ENCODE measurements at regions not wholly inside any gene's neighbourhood (a gene's known extent, or its start where the extent isn't known, plus 50 kb on each side); places are given as distances from the start of the nearest gene placed in this dataset.

DNA sequence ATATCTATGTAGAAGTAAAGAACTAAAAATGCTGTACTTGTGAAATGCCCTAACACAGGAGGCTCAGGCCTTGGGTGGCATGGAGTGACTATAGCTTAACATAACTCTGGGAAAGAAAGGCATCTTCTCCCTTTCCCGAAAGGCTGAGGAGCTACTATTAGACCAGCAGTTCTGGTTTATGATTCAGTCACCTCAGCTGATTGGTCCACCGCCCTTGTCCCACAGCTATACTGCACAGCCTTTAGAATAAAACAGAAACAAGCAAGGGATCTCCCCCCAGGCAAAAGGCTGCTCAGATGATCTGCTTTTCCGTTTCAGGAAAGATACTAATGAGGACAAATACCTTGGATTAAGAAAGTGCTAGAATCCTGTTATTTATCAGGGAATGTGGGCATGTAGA lies 171.3 kb downstream of the SNCA start:
- no peak for FAIRE-seq
- DNase-seq (ENCODE audit: extremely low spot score, insufficient read length, low read depth), result no peak

DNA sequence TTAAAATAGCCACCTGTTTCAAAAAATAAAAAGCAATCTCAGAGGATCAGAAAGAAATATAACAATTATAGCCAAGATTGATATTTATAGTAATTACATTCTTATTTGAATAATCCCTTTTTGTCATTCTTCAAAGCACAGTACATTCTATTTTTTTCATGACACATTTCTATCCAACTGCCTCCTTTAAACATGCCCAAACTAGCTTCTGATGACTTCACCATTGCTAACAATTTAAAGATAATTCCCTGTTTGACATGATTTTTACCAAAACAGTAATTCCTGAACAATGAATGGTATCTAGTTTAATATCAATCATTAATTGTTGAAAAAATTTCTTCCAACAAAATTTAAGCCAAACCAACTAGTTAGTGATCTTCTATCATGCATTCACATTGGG lies 172.4 kb downstream of the SNCA start:
- DNase-seq (ENCODE audit: extremely low spot score, insufficient read length, low read depth) (no peak), FAIRE-seq (no peak)

DNA sequence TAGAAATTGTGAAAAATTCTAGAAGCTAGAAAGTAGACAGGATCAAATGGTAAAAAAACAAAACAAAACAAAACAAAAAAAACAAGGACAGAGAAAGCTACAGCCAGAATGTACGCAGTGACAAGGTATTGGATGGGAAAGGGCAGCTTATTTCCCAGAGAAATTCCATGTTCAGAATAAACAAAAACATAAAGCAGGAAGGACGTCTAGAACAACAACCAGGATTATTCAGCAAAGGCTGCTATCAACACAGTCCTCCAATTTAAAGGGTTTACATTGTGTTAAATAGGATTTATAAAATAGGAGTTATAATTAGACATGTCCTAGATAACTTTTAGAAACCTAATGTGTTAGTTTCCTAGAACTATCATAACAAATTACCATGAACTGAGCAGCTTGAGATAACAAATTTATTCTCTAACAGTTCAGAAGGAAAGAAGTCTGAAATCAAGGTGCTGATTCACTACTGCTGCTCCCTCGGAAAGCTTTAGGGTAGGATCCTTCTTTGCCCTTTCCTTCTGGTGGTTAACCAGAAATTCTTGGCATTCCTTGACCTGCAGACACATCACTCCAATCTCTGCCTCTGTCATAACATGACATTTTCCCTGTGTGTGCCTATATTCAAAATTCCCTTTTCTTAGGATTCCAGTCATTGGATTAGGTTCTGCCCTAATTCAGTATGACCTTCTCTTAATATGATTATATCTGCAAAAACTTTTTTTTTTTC lies 175.6 kb downstream of the SNCA start:
- DNase-seq (ENCODE audit: extremely low spot score, insufficient read length, low read depth) (no peak), FAIRE-seq (no peak)

DNA sequence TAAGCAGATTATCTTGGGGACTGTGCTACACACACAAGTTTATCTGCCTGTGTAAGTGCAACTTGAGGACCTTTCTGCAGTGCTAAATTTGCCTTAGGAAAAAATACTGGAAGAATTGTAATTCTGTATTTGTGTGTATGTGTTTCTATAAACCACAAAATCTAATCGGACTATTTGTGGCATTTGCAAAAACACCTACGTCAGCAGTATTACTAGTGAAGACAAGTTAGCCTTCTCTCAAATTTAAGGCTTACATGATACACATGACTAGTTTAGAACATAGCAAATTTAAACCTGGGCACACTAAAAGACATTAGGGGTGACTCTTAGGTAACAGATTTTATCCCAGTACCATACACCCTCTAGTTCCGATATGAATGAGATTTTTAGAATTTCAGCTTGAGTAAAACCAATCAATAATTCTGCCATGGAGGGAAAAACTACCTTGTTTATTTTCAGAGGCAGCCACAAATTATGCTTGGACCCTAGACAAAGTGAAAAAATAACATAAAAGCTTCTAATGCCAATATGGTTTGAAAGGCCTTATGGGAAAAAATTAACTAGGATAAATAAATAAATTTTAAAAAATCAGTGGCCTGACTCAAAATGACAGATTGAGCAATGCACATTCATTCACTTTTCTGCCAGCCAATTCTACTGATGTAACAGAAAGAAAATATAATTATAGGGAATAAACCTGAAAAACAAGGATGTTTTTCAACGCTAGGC lies 176.4 kb downstream of the SNCA start:
- FAIRE-seq, result no peak
- no peak for DNase-seq (ENCODE audit: extremely low spot score, insufficient read length, low read depth)

DNA sequence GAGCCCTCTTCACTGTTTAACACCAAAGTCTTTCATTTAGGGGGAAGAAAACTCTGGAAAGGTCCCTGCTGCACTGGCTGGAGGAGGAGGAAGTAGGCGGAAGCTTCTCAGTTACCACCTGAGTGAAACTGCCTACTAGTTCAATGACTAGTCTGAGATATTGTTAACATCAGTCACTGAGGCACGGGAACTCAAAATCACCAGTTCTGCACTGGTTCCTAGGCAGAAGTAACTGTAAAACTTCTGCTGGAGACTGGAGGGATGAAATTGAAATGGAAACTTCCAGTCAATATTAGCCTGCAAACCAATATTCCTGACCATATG lies 178.3 kb downstream of the SNCA start:
- DNase-seq (ENCODE audit: extremely low spot score, insufficient read length, low read depth) (no peak), FAIRE-seq (no peak)

DNA sequence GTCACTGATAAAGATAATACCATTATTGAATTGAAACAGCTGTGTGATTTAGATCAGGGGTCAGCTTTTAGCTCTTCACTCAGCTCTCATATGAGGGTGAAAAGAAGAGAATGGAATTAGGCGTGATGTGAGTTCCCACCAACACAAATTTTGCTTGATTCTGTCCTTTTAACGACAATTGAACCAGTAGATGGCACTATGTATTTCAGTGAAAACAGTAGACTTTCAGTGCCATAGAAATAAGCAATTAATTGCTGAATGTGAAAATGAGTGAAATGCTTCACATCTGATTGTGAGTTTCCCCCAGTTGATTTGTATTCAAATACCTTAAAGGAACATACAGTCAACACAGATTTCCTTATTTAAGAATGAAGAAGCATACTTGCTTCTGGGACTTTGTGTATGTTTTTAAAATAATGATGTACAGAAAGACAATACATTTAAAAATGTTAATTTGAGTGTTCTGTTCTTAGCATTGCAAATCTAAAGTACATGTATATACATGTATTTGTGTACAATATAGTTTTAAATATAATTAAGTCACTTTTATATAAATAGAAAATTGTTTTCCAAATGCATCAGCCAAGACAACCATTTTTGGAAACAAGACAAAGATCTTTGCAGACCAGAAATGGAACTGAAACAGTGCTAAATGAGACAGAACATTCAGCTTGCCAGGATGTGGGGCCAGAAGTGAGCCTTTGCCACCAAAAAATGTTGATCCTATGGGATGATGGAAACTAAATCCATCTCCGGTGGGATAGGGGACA lies 178.8 kb downstream of the SNCA start:
- DNase-seq (ENCODE audit: extremely low spot score, insufficient read length, low read depth), result no peak
- FAIRE-seq, result peak; percentile 58

DNA sequence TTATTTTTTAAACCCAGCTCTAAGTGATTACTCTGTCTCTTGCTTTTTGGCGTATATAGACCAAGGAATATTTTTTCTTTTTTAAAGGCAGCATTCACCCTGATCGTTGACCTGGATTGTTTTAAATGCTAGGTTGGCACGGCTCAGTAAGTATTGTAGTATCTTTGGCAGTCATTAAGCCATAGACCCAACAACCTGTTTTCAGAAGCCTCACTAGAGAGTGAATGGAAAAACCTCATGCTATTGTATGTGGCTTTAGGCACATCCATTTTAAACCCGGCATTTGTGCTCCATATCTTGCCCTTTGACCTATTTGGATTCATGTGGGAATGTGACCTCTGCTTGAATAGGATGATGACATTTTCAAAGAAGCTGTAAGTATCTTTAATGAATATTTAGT lies 183.9 kb downstream of the SNCA start:
- no peak for FAIRE-seq

DNA sequence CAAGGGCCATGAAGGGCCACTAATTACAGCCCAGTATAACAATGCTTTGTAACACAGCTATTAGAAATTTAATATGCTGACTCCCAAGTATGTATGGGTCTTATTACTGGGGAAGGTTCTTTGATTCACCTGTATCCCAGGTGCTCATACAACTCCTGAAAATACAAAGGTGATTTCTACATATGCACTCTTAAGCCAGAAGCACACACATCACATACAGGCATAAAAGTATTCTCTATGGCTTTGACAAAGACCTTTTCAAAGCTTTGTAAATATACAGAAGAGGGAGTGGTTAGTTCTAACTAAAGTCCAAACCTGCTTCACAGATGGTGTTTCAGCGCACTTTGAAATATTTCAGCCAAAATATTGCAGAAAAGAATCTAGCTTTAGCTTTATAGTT lies 191.5 kb downstream of the SNCA start:
- no peak for DNase-seq (ENCODE audit: extremely low spot score, insufficient read length, low read depth)
- no peak for FAIRE-seq

More for the DNA sequence above, 183.9 kb downstream of the SNCA start:
- no peak for DNase-seq (ENCODE audit: extremely low spot score, insufficient read length, low read depth)

DNA sequence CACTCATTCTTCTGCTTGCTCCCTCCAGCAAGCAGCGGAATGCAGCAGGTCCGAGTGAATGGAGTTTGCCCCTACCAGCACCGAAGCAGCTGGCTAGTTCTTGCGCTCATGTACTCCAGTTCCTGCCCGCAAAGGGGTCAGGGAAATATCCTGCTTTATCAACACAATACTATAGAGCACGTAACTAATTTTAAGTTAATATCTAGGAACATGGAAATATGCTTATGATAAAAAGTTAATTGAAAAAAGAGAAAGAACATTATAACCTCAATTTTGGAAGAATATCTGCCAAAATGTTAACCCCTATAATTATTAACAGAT lies 195.6 kb downstream of the SNCA start:
- FAIRE-seq, result no peak
- no peak for DNase-seq (ENCODE audit: extremely low spot score, insufficient read length, low read depth)

DNA sequence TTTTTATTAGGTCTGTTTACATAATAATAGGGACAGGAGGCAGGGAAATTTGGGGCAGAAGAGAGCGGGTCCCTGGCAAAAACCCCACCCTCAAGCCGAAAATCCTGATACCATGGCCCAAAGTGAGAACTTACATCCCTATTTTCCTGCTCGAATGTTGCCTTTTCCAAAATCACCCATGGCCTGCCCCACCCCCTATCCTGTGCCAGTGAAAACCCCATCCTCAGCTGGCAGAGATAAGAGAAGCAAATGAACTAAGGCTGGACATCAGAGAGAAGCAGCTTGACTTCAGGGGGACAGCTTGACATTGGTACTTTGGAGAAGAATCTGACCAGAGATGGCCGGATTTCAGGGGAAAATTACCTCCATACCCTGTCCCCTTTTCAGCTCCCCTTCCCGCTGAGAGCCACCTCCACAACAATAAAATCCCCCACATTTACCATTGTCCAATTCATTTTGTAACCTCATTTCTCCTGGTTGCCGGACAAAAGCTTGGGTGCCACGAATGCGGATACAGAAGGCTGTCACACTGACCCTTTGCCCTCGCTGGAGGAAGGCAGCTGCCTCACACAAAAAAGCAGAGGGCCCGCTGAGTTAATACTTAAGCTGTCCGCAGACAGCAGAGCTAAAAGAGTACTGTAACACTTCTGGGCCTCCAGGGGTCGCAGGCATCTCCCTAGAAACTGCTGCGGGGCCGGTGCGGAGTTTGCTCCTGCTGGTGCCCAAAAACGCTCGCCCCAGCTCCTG lies 196.2 kb downstream of the SNCA start:
- no peak for FAIRE-seq
- no peak for DNase-seq (ENCODE audit: extremely low spot score, insufficient read length, low read depth)

DNA sequence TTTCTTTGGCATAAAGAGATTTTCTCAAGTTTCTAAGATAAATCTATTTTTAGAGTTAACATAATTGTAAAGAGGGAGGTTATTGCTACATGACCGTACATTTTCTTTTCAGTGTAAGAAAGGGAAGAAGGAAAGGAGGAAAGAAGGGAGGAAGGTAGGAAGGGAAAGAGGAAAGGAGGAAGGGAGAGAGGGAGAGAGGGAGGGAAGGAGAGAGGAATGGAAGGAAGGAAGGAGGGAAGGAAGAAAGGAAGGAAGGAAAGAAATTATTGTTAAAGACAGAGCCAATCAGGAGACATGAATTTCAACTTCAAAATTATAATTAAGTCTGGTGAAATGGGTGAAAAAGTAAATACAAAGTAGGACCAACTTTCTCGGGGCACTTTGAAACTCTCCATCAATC lies 197.6 kb downstream of the SNCA start:
- DNase-seq (ENCODE audit: extremely low spot score, insufficient read length, low read depth), result no peak
- no peak for FAIRE-seq

DNA sequence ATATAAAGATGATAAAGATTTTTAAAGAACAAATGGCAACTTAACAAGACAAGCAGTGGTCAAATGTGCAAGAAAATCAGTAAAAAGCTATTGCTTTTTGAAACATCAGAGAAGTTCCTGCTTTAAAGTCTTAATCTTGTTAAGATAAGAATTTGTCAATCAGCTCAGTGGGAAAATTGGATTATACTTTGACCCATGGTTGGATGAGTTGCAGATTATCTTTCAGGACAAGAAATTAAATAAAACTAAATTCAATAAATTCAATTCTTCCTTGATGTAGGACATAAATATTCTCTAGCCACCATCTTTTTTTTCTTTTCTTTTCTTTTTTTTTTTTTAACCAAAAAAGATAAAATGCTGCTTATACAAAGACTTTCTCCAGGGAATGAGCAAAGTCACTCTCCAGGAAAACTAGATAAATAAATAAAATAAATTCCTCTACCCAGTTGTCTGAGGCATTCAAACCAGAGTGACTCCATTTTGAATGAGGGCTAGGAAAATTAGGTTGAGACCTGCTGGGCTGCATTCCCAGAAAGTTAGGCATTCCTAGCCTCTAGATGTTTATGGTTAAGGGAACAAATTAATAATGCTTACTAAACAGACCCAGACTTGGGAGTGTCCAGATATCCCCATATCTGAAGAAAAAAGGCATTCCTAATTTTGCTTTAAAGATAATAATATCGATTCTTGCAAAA lies 211.2 kb downstream of the SNCA start:
- no peak for DNase-seq (ENCODE audit: extremely low spot score, insufficient read length, low read depth)
- FAIRE-seq, result no peak

DNA sequence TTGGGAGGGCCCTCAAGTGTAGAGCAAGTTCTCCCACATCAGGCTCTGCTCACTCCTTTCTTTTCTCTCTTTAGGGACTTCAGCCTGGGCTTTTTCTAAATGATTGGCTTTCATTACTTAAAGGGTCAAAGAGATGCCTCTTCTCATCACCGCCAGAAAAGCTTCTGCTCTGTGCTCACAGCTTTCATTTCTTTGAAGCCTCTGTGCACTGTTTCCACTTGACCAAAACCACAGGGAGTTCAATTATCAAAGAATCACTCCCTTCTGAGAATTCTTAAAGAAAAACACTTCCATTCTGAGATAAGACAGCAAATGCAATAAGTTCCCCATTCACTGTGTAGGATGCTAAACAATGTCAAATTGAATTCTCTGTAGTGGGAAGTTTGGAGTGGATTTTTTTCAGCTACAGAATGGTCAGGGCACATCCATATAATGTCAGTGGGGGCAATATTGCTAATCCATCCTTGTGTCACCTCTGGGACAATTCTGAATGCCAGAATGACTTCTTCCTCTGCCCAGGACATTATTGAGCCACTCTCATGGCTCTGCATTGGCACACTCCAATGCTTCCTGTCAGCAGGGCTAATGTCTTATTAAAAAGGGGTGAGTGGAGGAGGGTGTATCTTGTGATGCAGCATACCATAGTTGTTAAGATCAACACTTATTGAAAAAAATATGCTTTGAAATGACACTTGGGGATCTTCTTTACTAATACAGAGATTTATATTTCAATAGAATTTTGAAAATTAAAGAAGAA lies 217.6 kb downstream of the SNCA start:
- no peak for FAIRE-seq
- no peak for DNase-seq (ENCODE audit: extremely low spot score, insufficient read length, low read depth)

DNA sequence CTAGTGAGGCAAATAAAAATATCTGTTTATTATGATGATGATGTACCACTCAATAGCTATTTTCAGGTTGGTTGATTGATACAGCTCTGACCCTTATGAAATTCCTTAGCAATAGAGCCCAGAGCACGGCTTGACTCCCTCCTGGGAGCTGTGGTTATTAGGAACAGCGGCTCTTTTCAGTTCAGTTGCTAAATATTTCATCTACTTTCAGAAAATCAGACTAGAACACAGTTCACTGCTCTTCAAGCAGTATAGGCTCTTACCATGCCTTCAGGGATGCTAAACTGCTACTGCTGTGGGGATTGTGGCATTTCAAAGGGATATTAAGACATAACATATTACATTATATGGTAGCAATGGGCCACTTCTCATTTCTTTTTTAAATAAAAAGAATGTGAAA lies 218.8 kb downstream of the SNCA start:
- FAIRE-seq (no peak), DNase-seq (ENCODE audit: extremely low spot score, insufficient read length, low read depth) (no peak)

DNA sequence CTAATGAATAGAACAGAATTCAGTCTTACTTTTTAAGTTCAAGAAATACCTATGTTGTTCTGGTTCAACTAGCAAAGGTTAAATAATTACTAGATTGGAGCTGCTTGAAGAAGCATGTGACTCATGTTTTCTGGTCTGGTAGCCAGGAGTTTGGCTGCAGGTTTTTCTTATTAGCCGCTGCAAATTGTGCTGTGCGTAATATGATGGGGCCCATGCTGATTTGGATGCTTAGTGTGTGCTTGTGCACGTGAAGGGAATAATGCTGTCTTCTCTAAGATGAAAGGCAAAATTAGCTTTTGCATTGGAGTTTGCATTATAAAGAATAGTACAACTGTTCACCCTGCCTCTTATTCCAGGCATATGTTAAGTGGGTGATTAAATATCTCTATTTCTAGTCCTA lies 219.6 kb downstream of the SNCA start:
- FAIRE-seq (no peak), DNase-seq (ENCODE audit: extremely low spot score, insufficient read length, low read depth) (no peak)

DNA sequence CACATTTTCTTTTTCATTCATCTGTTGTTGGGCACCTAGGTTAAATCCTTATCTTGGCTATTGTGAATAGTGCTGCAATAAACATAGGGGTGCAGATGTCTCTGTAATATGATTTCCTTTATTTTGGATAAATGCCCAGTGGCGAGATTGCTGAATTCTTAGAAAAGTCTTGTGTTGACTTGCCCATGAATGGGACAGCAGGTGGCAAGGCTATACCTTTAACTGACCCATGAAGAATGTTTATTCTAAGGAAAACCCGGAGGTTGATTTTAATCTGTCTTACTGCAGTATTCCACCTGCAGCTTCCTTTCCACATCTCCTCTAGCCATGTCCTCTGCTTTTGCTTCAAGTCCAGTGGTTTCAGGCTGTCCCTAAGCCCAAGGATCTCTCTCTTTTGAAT lies 220.6 kb downstream of the SNCA start:
- DNase-seq (ENCODE audit: extremely low spot score, insufficient read length, low read depth), result no peak
- FAIRE-seq, result no peak

DNA sequence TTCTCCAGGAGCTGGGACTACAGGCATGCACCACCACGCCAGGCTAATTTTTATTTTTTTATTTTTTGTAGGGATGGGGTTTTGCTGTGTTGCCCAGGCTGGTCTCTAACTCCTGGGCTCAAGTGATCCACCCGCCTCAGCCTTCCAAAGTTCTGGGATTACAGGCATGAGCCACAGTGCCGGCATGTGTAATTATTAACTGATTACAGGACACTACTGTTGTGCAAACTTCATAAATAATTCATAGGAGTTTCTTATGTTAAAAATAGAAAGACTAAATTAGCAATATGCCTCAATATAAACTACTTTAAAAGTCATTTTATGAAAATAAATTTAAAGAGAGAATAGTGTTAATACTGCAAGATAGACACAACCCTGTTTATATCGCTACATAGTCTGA lies 221.9 kb downstream of the SNCA start:
- no peak for FAIRE-seq
- no peak for DNase-seq (ENCODE audit: extremely low spot score, insufficient read length, low read depth)

DNA sequence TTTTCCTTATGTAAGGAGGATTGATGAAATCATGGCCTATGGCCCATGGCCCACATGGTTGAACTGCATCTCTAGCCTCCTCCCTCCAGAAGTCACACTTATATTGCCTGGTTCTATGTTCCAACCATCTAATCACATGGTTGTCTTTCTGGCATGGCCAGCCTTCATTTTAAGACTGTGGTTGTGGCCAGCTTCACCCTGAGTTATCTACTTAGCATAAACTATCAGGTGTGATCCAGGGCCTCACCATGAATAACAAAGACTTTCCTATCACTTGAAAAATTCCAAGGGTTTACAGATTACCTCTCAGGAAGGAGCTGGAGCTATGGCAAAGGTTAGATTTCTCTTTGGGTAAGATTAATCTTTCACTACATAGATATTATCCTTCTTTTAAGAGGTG lies 222.8 kb downstream of the SNCA start:
- FAIRE-seq (no peak), DNase-seq (ENCODE audit: extremely low spot score, insufficient read length, low read depth) (no peak)

DNA sequence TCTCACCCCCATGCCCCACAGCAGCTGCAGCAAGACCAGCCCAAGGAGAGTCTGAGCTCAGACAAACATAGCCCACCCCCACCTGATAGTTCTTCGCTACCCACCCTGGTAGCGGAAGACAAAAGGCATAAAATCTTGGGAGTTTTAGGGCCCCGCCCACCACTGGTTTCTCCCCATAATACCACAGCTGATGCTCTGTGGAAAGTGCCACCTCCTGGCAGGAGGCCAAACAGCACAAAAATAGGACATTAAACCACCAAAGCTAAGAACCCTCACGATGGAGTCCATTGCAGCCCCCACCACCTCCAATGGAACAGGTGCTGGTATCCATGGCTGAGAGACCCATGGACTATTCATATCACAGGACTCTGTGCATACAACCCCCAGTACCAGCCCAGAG lies 226.7 kb downstream of the SNCA start:
- no peak for DNase-seq (ENCODE audit: extremely low spot score, insufficient read length, low read depth)
- no peak for FAIRE-seq

DNA sequence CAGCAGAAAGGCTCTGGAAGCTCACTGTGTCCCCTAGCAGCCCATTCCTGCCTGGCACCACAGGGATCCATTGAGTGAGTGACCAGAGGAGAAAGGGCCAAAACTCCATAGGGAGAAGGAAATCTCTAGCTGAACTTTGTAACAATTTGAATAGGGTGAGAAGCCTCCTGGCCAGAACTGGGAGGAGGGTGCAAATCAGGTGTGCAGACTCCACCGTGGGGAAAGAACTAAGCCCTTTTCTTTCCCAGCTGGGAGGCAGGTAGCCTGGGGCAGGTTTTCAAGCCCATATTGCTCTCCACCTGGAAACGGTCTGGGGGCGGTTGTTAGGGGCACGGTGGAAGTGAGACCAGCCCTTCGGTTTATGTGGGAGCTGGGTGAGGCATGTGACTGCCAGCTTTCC lies 227.2 kb downstream of the SNCA start:
- no peak for DNase-seq (ENCODE audit: extremely low spot score, insufficient read length, low read depth)
- FAIRE-seq, result no peak
